IMR-90 (cell line): ENCODE measurements at regions not wholly inside any gene's neighbourhood (a gene's known extent, or its start where the extent isn't known, plus 50 kb on each side); places are given as distances from the start of the nearest gene placed in this dataset.

Experiments used
- ATAC-seq: fragments of 200-7000 bp; cut with Tn5 transposase; 2 replicates; pipeline ENCODE4 v1.9.1; 2020; ENCODE audit warnings: low read depth, mild to moderate bottlenecking, moderate library complexity
- BruUV-seq: library from RNA; stranded (reverse); fragments of 400-500 nt; replicated peaks from 2 replicates; lab custom pipeline; 2021; lab: Mats Ljungman, UMichigan
- CTCF ChIA-PET: fragments of 300-600 bp; formaldehyde crosslinking; extraction: SDS; loops from one replicate; lab custom pipeline; 2021; ENCODE audit warnings: antibody characterized with exemption; lab: Yijun Ruan, JAX
- POLR2A ChIA-PET: fragments of 300-600 bp; sonication (Branson Sonifier 250); formaldehyde crosslinking; loops from one replicate; lab custom pipeline; 2022; ENCODE audit warnings: antibody characterized with exemption; ENCODE audit not compliant: unreplicated experiment; lab: Charles Lee
- DNase-seq: peaks from one replicate; pipeline ENCODE4 v3.0.0; 2013
- H2AFZ ChIP-seq: replicated peaks from 2 replicates; pipeline ENCODE3; 2013; ENCODE audit warnings: low read length, mild to moderate bottlenecking; ENCODE audit not compliant: poor library complexity
- H2AK5ac ChIP-seq: 2 replicates; pipeline ENCODE4 v1.6.1; 2013; ENCODE audit warnings: low read depth, low read length, inconsistent platforms
- H2AK9ac ChIP-seq: replicated peaks from 2 replicates; pipeline ENCODE3; 2013; ENCODE audit warnings: mild to moderate bottlenecking, low read depth, low read length, moderate library complexity; ENCODE audit not compliant: poor library complexity
- H2BK120ac ChIP-seq: 2 replicates; pipeline ENCODE4 v1.6.1; 2013; ENCODE audit warnings: low read depth, low read length, inconsistent platforms
- H2BK15ac ChIP-seq: 3 replicates; pipeline ENCODE4 v1.6.1; 2013; ENCODE audit warnings: low read depth, low read length, inconsistent platforms
- H2BK20ac ChIP-seq: 2 replicates; pipeline ENCODE4 v1.6.1; 2013; ENCODE audit warnings: low read depth, mild to moderate bottlenecking, inconsistent platforms, low read length, moderate library complexity
- H2BK5ac ChIP-seq: 2 replicates; pipeline ENCODE4 v1.6.1; 2013; ENCODE audit warnings: mild to moderate bottlenecking, low read depth, low read length, inconsistent platforms; ENCODE audit not compliant: poor library complexity, severe bottlenecking
- H3K14ac ChIP-seq: replicated peaks from 2 replicates; pipeline ENCODE4 v1.6.1; 2013; ENCODE audit warnings: low read depth, low read length, inconsistent platforms
- H3K18ac ChIP-seq: 2 replicates; pipeline ENCODE4 v1.6.1; 2013; ENCODE audit warnings: low read depth, low read length, control low read depth
- H3K23ac ChIP-seq: 2 replicates; pipeline ENCODE4 v1.6.1; 2013; ENCODE audit warnings: low read depth, low read length, inconsistent platforms
- H3K27ac ChIP-seq: 2 replicates; pipeline ENCODE4 v1.5.1; 2013; ENCODE audit warnings: mild to moderate bottlenecking, control low read depth, low read length; ENCODE audit not compliant: insufficient read depth
- H3K27me3 ChIP-seq: 2 replicates; pipeline ENCODE4 v1.6.1; 2013; ENCODE audit warnings: low read length; ENCODE audit not compliant: control insufficient read depth, insufficient read depth
- H3K36me3 ChIP-seq: 2 replicates; pipeline ENCODE4 v1.6.1; 2013; ENCODE audit warnings: low read length, mixed read lengths; ENCODE audit not compliant: control insufficient read depth, insufficient read depth
- H3K4ac ChIP-seq: 2 replicates; pipeline ENCODE4 v1.6.1; 2013; ENCODE audit warnings: low read depth, low read length, inconsistent platforms
- H3K4me1 ChIP-seq: 2 replicates; pipeline ENCODE4 v1.6.1; 2013; ENCODE audit warnings: low read length, mixed read lengths; ENCODE audit not compliant: control insufficient read depth, insufficient read depth
- H3K4me2 ChIP-seq: 2 replicates; pipeline ENCODE4 v1.6.1; 2013; ENCODE audit warnings: low read depth, mild to moderate bottlenecking, control low read depth, low read length, moderate library complexity
- H3K4me3 ChIP-seq: 2 replicates; pipeline ENCODE4 v1.5.1; 2013; ENCODE audit warnings: low read depth, mild to moderate bottlenecking, control low read depth, low read length, moderate library complexity; ENCODE audit not compliant: insufficient read depth
- H3K56ac ChIP-seq: 2 replicates; pipeline ENCODE4 v1.6.1; 2013; ENCODE audit warnings: low read length, inconsistent platforms; ENCODE audit not compliant: insufficient read depth; ENCODE audit errors: extremely low read depth
- H3K79me1 ChIP-seq, 2 experiments: 2 replicates each; pipeline ENCODE4 v1.6.1; 2013; ENCODE audit warnings: low read length in 2 of 2, inconsistent platforms in 1 of 2, low read depth in 1 of 2
- H3K9ac ChIP-seq: 2 replicates; pipeline ENCODE4 v1.6.1; 2013; ENCODE audit warnings: low read depth, low read length, control low read depth
- H3K9me1 ChIP-seq: 2 replicates; pipeline ENCODE4 v1.6.1; 2013; ENCODE audit warnings: low read length, inconsistent platforms; ENCODE audit not compliant: insufficient read depth
- H3K9me3 ChIP-seq: 2 replicates; pipeline ENCODE4 v1.6.1; 2013; ENCODE audit warnings: low read length; ENCODE audit not compliant: control insufficient read depth, insufficient read depth
- H4K20me1 ChIP-seq: 2 replicates; pipeline ENCODE4 v1.6.1; 2013; ENCODE audit warnings: low read length, inconsistent platforms; ENCODE audit not compliant: insufficient read depth
- H4K5ac ChIP-seq: 2 replicates; pipeline ENCODE4 v1.6.1; 2013; ENCODE audit warnings: mild to moderate bottlenecking, low read depth, low read length, control low read depth
- H4K8ac ChIP-seq, 2 experiments: 2 replicates each; pipeline ENCODE4 v1.6.1; 2013; ENCODE audit warnings: low read depth in 2 of 2, low read length in 2 of 2, control low read depth in 1 of 2, inconsistent platforms in 1 of 2
- H4K91ac ChIP-seq: 2 replicates; pipeline ENCODE4 v1.6.1; 2013; ENCODE audit warnings: low read depth, low read length, inconsistent platforms; ENCODE audit not compliant: insufficient read depth
- BHLHE40 ChIP-seq: fragments of 150-350 bp; IDR thresholded peaks from 2 replicates; pipeline ENCODE4 v1.6.1; 2016; ENCODE audit warnings: mild to moderate bottlenecking, low read depth, low read length
- ELK1 ChIP-seq: fragments of 150-350 bp; IDR thresholded peaks from 2 replicates; pipeline ENCODE4 v1.6.1; 2016; ENCODE audit warnings: low read depth, mild to moderate bottlenecking, low read length, moderate library complexity, borderline replicate concordance
- FOS ChIP-seq: fragments of 150-350 bp; IDR thresholded peaks from 2 replicates; pipeline ENCODE4 v1.6.1; 2016; ENCODE audit warnings: low read depth, low read length
- MAZ ChIP-seq: IDR thresholded peaks from 2 replicates; pipeline ENCODE4 v1.6.1; 2012; ENCODE audit warnings: low read depth, mild to moderate bottlenecking, low read length, improper control_type of control experiment, moderate library complexity, borderline replicate concordance
- POLR2A ChIP-seq: IDR thresholded peaks from 2 replicates; pipeline ENCODE4 v1.6.1; 2012; ENCODE audit warnings: mild to moderate bottlenecking, low read depth, low read length
- RAD21 ChIP-seq: IDR thresholded peaks from 2 replicates; pipeline ENCODE4 v1.6.1; 2012; ENCODE audit warnings: low read length, improper control_type of control experiment
- RCOR1 ChIP-seq: IDR thresholded peaks from 2 replicates; pipeline ENCODE4 v1.6.1; 2012; ENCODE audit warnings: mild to moderate bottlenecking, low read length, improper control_type of control experiment; ENCODE audit not compliant: insufficient replicate concordance
- SMC3 ChIP-seq: fragments of 150-350 bp; IDR thresholded peaks from 2 replicates; pipeline ENCODE4 v1.6.1; 2016; ENCODE audit warnings: low read depth, mild to moderate bottlenecking, antibody characterized with exemption, low read length, moderate library complexity
- USF2 ChIP-seq: fragments of 150-350 bp; IDR thresholded peaks from 2 replicates; pipeline ENCODE4 v1.6.1; 2017; ENCODE audit warnings: mild to moderate bottlenecking, antibody characterized with exemption, low read length, low read depth
- dilution Hi-C: fragments of 300-500 bp; cut with HindIII; formaldehyde crosslinking; loops from one replicate; pipeline ENCODE4 v1.14.3; 2018; ENCODE audit warnings: low sequenced_read_pairs; ENCODE audit not compliant: unreplicated experiment
- in situ Hi-C: fragments of 300-500 bp; cut with MboI; formaldehyde crosslinking; loops from 3 replicates; pipeline ENCODE4 v1.14.3; 2019; ENCODE audit warnings: low sequenced_read_pairs, inconsistent platforms, mixed read lengths
- intact Hi-C: fragments of 100-400 bp; cut with micrococcal nuclease; formaldehyde crosslinking; loops from 2 replicates; pipeline ENCODE4 v1.10.0; 2022

- Histone ChIP-seq H2AFZ (no peak overlapping the region), H2AK9ac (no peak overlapping the region), H4K5ac (no peak overlapping the region), H3K4me2 (no peak overlapping the region), H2BK5ac (no peak overlapping the region), H3K18ac (no peak overlapping the region), H4K91ac (no peak overlapping the region), H3K27me3 (no peaks in the 10 kb centered on the region), H3K14ac (no peak overlapping the region), H3K9ac (no peak overlapping the region), H3K36me3 (no peaks in the 10 kb centered on the region), H3K56ac (no peak overlapping the region), H4K20me1 (no peaks in the 10 kb centered on the region), H3K9me3 (no peaks in the 10 kb centered on the region), H2BK20ac (no peak overlapping the region), H2BK120ac (no peak overlapping the region), H2BK15ac (no peak overlapping the region), H3K27ac (no peak overlapping the region), H3K4me1 (peaks cover 2% of the 10 kb centered on the region; the same call in 1 of the 2 replicates), H3K4ac (no peak overlapping the region), H4K8ac (no peak overlapping the region), H3K4me3 (no peak overlapping the region), H2AK5ac (no peak overlapping the region), H3K79me1 (no peaks in the 10 kb centered on the region), H3K9me1 (no peaks in the 10 kb centered on the region), H3K23ac (no peak overlapping the region)
- no TSS peak for BruUV-seq
- dilution Hi-C loops, result no loop called here
- POLR2A ChIA-PET, result no interaction called here
- intact Hi-C loops, result loop anchor here (10.0 kb wide), 1 partner anchor 272 kb away; no protein-coding TSS in a partner anchor
- TF ChIP-seq ELK1, result no peak
- no peak for TF ChIP-seq USF2
- no peak for TF ChIP-seq BHLHE40
- no peak for TF ChIP-seq RCOR1
- TF ChIP-seq MAZ, result no peak
- TF ChIP-seq RAD21, result no peak
- no peak for TF ChIP-seq POLR2A
- TF ChIP-seq SMC3, result no peak
- TF ChIP-seq FOS, result no peak
- DNase-seq, result no peak
- in situ Hi-C loops, result loop anchor here (10.0 kb wide), 1 partner anchor 752 kb away; no protein-coding TSS in a partner anchor
- CTCF ChIA-PET, result interaction anchor here (0.6 to 1.7 kb wide), 3 partner anchors 640 to 1184 kb away, joined by 3 to 6 read pairs (median 4); no protein-coding TSS in a partner anchor
- ATAC-seq, result no peak
Observed at GRCh38 chr12:92566448-92567019, 136.3 kb upstream of the PLEKHG7 start.
